ENCODE measurements at regions not wholly inside any gene's neighbourhood (a gene's known extent, or its start where the extent isn't known, plus 50 kb on each side); places are given as distances from the start of the nearest gene placed in this dataset.

DNA sequence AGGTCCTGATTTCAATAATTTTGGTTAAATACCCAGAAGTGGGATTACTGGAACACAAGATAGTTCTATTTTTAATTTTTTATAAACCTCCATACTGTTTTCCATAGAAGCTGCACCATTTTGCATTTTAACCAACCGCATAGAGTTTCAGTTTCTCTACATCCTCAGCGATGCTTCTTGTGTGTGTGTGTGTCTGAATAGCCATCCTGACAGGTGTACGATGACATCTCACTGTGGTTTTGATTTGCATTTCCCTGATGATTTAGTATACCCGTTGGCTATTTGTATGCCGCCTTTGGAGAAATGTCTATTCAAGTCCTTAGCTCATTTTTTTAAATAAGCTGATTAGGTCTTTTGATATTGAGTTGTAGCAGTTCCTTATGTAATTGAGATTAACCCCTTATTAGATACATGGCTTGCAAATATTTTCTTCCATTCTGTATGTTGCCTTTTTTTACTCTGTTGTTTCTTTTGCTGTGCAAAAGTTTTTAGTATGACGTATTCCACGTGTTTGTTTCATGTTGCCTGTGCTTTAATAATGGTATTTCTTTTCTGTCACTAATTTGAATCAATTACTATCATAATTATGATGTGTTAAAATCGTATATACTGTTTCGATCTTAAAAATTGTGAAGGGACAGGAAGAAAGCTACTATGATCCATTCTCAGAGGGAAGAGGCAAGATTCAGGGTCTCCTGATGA is 227.2 kb upstream of the MON1B start:
- intact Hi-C loops (cut with DNase I), result no loop called here
- 76 to 86% (median 79%) methylated on average over 9 of the region's 9 CpGs for WGBS, 3 donors
- no peak for ATAC-seq
- no peak overlapping the region for H3K4me3 ChIP-seq
- no peak for DNase-seq
- TF ChIP-seq, protein P1, sequence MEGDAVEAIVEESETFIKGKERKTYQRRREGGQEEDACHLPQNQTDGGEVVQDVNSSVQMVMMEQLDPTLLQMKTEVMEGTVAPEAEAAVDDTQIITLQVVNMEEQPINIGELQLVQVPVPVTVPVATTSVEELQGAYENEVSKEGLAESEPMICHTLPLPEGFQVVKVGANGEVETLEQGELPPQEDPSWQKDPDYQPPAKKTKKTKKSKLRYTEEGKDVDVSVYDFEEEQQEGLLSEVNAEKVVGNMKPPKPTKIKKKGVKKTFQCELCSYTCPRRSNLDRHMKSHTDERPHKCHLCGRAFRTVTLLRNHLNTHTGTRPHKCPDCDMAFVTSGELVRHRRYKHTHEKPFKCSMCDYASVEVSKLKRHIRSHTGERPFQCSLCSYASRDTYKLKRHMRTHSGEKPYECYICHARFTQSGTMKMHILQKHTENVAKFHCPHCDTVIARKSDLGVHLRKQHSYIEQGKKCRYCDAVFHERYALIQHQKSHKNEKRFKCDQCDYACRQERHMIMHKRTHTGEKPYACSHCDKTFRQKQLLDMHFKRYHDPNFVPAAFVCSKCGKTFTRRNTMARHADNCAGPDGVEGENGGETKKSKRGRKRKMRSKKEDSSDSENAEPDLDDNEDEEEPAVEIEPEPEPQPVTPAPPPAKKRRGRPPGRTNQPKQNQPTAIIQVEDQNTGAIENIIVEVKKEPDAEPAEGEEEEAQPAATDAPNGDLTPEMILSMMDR (IDR thresholded peaks at IDR 0.05), result no peak
- no peaks in the 10 kb centered on the region for H3K27me3 ChIP-seq (ENCODE audit: insufficient read depth in 3 of 3, low read length in 2 of 3)
- no peak overlapping the region for H3K27ac ChIP-seq
- H3K9me3 ChIP-seq, result no peaks in the 10 kb centered on the region
- no peaks in the 10 kb centered on the region for H3K36me3 ChIP-seq (ENCODE audit: insufficient read depth in 1 of 2, low read depth in 1 of 2)
- no peaks in the 10 kb centered on the region for H3K4me1 ChIP-seq

DNA sequence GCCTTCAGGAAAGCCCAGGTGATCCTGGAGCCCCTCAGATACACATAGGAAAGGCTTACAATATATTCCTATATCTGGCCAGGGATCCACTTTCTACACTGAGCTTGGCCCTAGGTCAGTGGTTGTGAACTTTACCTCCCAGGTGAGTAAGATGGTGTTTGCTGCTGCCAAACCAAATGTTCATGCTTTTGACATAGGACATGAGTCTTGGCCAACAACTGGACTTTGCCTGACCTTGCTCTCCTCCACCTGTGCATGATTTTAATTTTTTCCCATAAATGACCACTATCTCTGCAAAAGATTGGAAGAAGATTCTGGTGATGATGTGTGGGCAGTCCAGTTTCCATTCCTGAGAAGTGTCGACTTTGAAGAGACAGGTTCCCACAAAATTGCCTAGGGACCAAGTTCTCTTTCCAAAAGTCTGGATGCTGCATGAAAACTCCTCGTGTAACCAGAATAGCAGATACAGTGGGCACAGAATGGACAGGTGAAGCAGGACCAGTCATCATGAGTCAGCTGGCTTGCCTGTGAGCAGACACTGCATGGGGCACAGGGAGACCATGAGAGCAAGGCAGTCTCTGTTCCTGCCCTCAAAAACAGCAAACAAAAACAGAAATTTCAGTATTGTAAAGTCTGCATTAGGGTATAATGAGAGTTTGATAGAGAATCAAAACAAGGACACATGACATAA is 226.4 kb upstream of the MON1B start:
- H3K4me3 ChIP-seq, result no peak overlapping the region
- no peak overlapping the region for H3K27ac ChIP-seq
- no peaks in the 10 kb centered on the region for H3K4me1 ChIP-seq
- DNase-seq (no peak), ATAC-seq (no peak)
- H3K27me3 ChIP-seq (ENCODE audit: insufficient read depth in 3 of 3, low read length in 2 of 3), result no peaks in the 10 kb centered on the region
- no peaks in the 10 kb centered on the region for H3K36me3 ChIP-seq (ENCODE audit: insufficient read depth in 1 of 2, low read depth in 1 of 2)
- H3K9me3 ChIP-seq, result no peaks in the 10 kb centered on the region
- TF ChIP-seq, protein P1 (IDR thresholded peaks at IDR 0.05), result no peak
- intact Hi-C loops (cut with DNase I), result no loop called here
- WGBS, 3 donors, result 88 to 89% (median 88%) methylated on average over 2 of the region's 2 CpGs

DNA sequence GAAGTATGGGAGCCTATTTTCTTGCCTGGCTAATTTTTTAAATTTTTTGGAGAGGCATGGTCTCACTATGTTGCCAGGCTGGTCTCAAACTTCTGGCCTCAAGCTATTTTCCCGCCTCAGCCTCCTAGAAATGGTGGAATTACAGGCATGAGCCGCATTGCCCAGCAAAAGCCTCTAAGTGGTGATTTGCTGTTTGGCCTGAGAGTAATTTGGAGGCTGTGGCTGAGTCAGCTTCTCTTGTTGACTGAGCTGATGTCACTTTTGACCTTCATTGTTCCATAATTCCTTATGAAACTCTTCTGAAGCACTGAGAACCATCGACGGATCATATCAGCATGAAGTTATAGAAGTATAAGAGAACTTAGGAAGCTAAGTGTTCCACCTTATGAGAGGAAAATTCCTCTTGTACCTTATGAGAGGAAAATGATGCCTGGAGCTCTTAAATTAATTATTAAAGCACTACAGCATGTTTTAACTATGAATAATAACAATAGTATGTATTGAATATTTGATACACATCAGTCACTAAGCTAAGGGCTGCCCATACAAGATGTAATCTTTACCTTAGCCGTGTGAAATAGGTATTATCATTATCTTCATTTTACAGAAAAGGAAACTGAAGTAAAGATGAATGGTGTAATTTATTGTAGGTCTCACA is 220.8 kb upstream of the MON1B start:
- TF ChIP-seq, protein P1 (IDR thresholded peaks at IDR 0.05), result no peak
- intact Hi-C loops (cut with DNase I), result no loop called here

DNA sequence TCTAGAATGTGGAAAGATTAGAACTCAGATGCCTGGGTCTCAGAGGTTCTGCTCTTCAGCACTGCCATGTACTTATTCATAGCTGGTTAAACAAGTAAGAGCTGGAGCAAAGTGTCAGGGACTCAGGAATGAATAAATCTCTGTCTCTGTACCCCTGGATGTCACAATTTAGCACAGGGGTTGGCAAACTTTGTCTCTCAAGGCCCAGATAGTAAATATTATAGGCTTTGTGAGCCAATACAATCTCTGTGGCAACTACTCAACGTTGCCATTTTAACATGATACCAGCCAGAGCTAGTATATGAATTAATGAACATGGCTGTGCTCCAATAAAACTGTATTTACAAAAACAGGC is 220.3 kb upstream of the MON1B start:
- DNase-seq, result no peak
- no peaks in the 10 kb centered on the region for H3K4me1 ChIP-seq
- H3K27me3 ChIP-seq (ENCODE audit: insufficient read depth in 3 of 3, low read length in 2 of 3), result no peaks in the 10 kb centered on the region
- H3K4me3 ChIP-seq, result no peak overlapping the region
- TF ChIP-seq, protein P1 (IDR thresholded peaks at IDR 0.05), result no peak
- WGBS, 3 donors, result 58 to 70% (median 59%) methylated on average over 1 of the region's 1 CpG
- H3K9me3 ChIP-seq, result no peaks in the 10 kb centered on the region
- no peaks in the 10 kb centered on the region for H3K36me3 ChIP-seq (ENCODE audit: insufficient read depth in 1 of 2, low read depth in 1 of 2)
- intact Hi-C loops (cut with DNase I), result no loop called here
- no peak for ATAC-seq
- H3K27ac ChIP-seq, result no peak overlapping the region

More for the DNA sequence above, 220.8 kb upstream of the MON1B start:
- Histone ChIP-seq H3K27me3 (ENCODE audit: insufficient read depth in 3 of 3, low read length in 2 of 3) (no peaks in the 10 kb centered on the region), H3K9me3 (no peaks in the 10 kb centered on the region), H3K4me3 (no peak overlapping the region), H3K36me3 (ENCODE audit: insufficient read depth in 1 of 2, low read depth in 1 of 2) (no peaks in the 10 kb centered on the region), H3K27ac (no peak overlapping the region), H3K4me1 (no peaks in the 10 kb centered on the region)
- 81 to 89% (median 84%) methylated on average over 5 of the region's 5 CpGs for whole genome bisulfite sequencing, 3 donors
- ATAC-seq, result no peak
- no peak for DNase-seq
